ENCODE measurements at regions not wholly inside any gene's neighbourhood (a gene's known extent, or its start where the extent isn't known, plus 50 kb on each side); places are given as distances from the start of the nearest gene placed in this dataset.

- Histone ChIP-seq H3K27me3 (ENCODE audit: insufficient read depth, low read length) (no peaks in the 10 kb centered on the region), H3K4me1 (ENCODE audit: control insufficient read depth in 1 of 2, insufficient read depth in 2 of 2, low read length in 2 of 2) (no peaks in the 10 kb centered on the region), H3K9ac (ENCODE audit: low read length) (no peak overlapping the region), H3K4me2 (ENCODE audit: low read length) (no peak overlapping the region), H3K27ac (ENCODE audit: low read depth, low read length) (no peak overlapping the region), H4K20me1 (ENCODE audit: insufficient read depth) (no peaks in the 10 kb centered on the region), H3K36me3 (ENCODE audit: control insufficient read depth in 1 of 2, insufficient read depth in 2 of 2, low read length in 2 of 2) (no peaks in the 10 kb centered on the region), H3K9me2 (ENCODE audit: insufficient read depth) (no peaks in the 10 kb centered on the region), H3K4me3 (replicated peaks in 1 of 2; ENCODE audit: low read depth in 1 of 2, low read length in 2 of 2) (no peak overlapping the region), H2AFZ (ENCODE audit: low read depth, low read length, poor library complexity, severe bottlenecking) (no peak overlapping the region), H3K79me2 (ENCODE audit: insufficient read depth, low read length) (no peaks in the 10 kb centered on the region), H3K9me3 (ENCODE audit: control insufficient read depth in 1 of 2, insufficient read depth in 1 of 2, low read depth in 1 of 2, low read length in 2 of 2) (peaks cover 0 to 4% of the 10 kb centered on the region in 2 experiments; a peak in 1 of 4 replicates)
- no TSS peak for BruUV-seq (replicated peaks)
- ATAC-seq (no peak), DNase-seq (ENCODE audit: low read depth, low spot score) (no peak)
- ChIA-PET CTCF (no interaction called here), POLR2A (no interaction called here), RAD21 (ENCODE audit: low non-redundant PET in 1 of 2, low total read pairs in 2 of 2, uncharacterized antibody in 2 of 2, unreplicated experiment in 2 of 2) (no interaction called here)
- TF ChIP-seq MAX (IDR thresholded peaks at IDR 0.05) (no peak), SIN3A (IDR thresholded peaks at IDR 0.05; ENCODE audit: low read depth) (no peak), SP1 (IDR thresholded peaks at IDR 0.05; ENCODE audit: low read depth) (no peak), YY1 (IDR thresholded peaks at IDR 0.05; ENCODE audit: extremely low read depth, insufficient replicate concordance, low read depth, low read length) (no peak)
- intact Hi-C loops (cut with micrococcal nuclease) = no loop called here
Measured at GRCh38 chr9:108397286-108397685, 458.5 kb downstream of the ACTL7B start.

GRCh38 chr9:108396611-108397010 is 459.2 kb downstream of the ACTL7B start:
- no peak overlapping the region for H2AFZ ChIP-seq (ENCODE audit: low read depth, low read length, poor library complexity, severe bottlenecking)
- BruUV-seq (replicated peaks) = no TSS peak
- H3K9ac ChIP-seq (ENCODE audit: low read length) = no peak overlapping the region
- H3K9me3 ChIP-seq (ENCODE audit: control insufficient read depth in 1 of 2, insufficient read depth in 1 of 2, low read depth in 1 of 2, low read length in 2 of 2) = peaks cover 0 to 4% of the 10 kb centered on the region in 2 experiments; a peak in 1 of 4 replicates
- ChIA-PET CTCF (no interaction called here), POLR2A (no interaction called here), RAD21 (ENCODE audit: low non-redundant PET in 1 of 2, low total read pairs in 2 of 2, uncharacterized antibody in 2 of 2, unreplicated experiment in 2 of 2) (no interaction called here)
- no peak for ATAC-seq
- no peaks in the 10 kb centered on the region for H3K79me2 ChIP-seq (ENCODE audit: insufficient read depth, low read length)
- H3K9me2 ChIP-seq (ENCODE audit: insufficient read depth) = no peaks in the 10 kb centered on the region
- no peaks in the 10 kb centered on the region for H3K36me3 ChIP-seq (ENCODE audit: control insufficient read depth in 1 of 2, insufficient read depth in 2 of 2, low read length in 2 of 2)
- H3K27ac ChIP-seq (ENCODE audit: low read depth, low read length) = no peak overlapping the region
- no peaks in the 10 kb centered on the region for H3K27me3 ChIP-seq (ENCODE audit: insufficient read depth, low read length)
- no peak overlapping the region for H3K4me2 ChIP-seq (ENCODE audit: low read length)
- TF ChIP-seq EZH2 (IDR thresholded peaks at IDR 0.05) (no peak), ZFX (IDR thresholded peaks at IDR 0.05) (no peak), JUND (IDR thresholded peaks at IDR 0.05) (no peak), FOSL1 (IDR thresholded peaks at IDR 0.05; ENCODE audit: low read depth) (no peak), ZNF274 (IDR thresholded peaks at IDR 0.05; ENCODE audit: low read depth, low read length) (no peak), REST (IDR thresholded peaks at IDR 0.05; ENCODE audit: low read depth) (no peak), ELF1 (IDR thresholded peaks at IDR 0.05; ENCODE audit: borderline replicate concordance, low read depth) (no peak), SP1 (IDR thresholded peaks at IDR 0.05; ENCODE audit: low read depth) (no peak), SRF (IDR thresholded peaks at IDR 0.05; ENCODE audit: low read depth) (no peak), TCF7L2 (IDR thresholded peaks at IDR 0.05; ENCODE audit: borderline replicate concordance, extremely low read depth, insufficient read depth, insufficient read length) (no peak), CEBPB (IDR thresholded peaks at IDR 0.05; ENCODE audit: low read depth) (no peak), MAX (IDR thresholded peaks at IDR 0.05) (no peak), EZH2phosphoT487 (IDR thresholded peaks at IDR 0.05; ENCODE audit: borderline replicate concordance) (no peak), RAD21 (IDR thresholded peaks at IDR 0.05; ENCODE audit: low read depth) (no peak), YY1 (IDR thresholded peaks at IDR 0.05; ENCODE audit: extremely low read depth, insufficient replicate concordance, low read depth, low read length) (no peak)
- H3K4me1 ChIP-seq (ENCODE audit: control insufficient read depth in 1 of 2, insufficient read depth in 2 of 2, low read length in 2 of 2) = no peaks in the 10 kb centered on the region
- H4K20me1 ChIP-seq (ENCODE audit: insufficient read depth) = no peaks in the 10 kb centered on the region
- no peak for DNase-seq (ENCODE audit: low read depth, low spot score)
- no peak overlapping the region for H3K4me3 ChIP-seq (replicated peaks in 1 of 2; ENCODE audit: low read depth in 1 of 2, low read length in 2 of 2)
- intact Hi-C loops (cut with micrococcal nuclease) = no loop called here

Measured in HCT116 (cell line).